ENCODE measurements at regions not wholly inside any gene's neighbourhood (a gene's known extent, or its start where the extent isn't known, plus 50 kb on each side); places are given as distances from the start of the nearest gene placed in this dataset.

GRCh38 chr13:105201351-105201750, 1334.1 kb downstream of the EFNB2 start:
- TF ChIP-seq POLR2A (IDR thresholded peaks at IDR 0.05; ENCODE audit: low read depth, low read length) (no peak), POLR2AphosphoS5 (IDR thresholded peaks at IDR 0.05; ENCODE audit: low read depth, low read length) (no peak), SPI1 (IDR thresholded peaks at IDR 0.05; ENCODE audit: low read depth, low read length) (no peak)

Measured in GM12891 (cell line).